GM19351 (cell line): ENCODE measurements at regions not wholly inside any gene's neighbourhood (a gene's known extent, or its start where the extent isn't known, plus 50 kb on each side); places are given as distances from the start of the nearest gene placed in this dataset.
"Not testable (repeated sequence)": the region's sequence is repeated elsewhere in the genome, so short reads cannot be mapped to it uniquely, and the experiment has no call there.

ENCODE experiments used
- ATAC-seq: cut with Tn5 transposase; IDR thresholded peaks from one replicate; pipeline ENCODE4 v1.9.1; 2021; ENCODE audit warnings: mild to moderate bottlenecking, moderate library complexity; ENCODE audit not compliant: unreplicated experiment

GRCh38 chr4:169934794-169935429, 91.3 kb downstream of the MFAP3L start:
- no peak for ATAC-seq

- no peak for ATAC-seq
Measured at GRCh38 chr4:169933531-169933930, 92.7 kb downstream of the MFAP3L start.

GRCh38 chr4:169931964-169932363, 94.2 kb downstream of the MFAP3L start:
- ATAC-seq: no peak

GRCh38 chr4:169930755-169931154, 95.4 kb downstream of the MFAP3L start:
- not testable (repeated sequence) for ATAC-seq

GRCh38 chr4:169927280-169927679, 98.9 kb downstream of the MFAP3L start:
- ATAC-seq: no peak

GRCh38 chr4:169925678-169926077, 100.5 kb downstream of the MFAP3L start:
- no peak for ATAC-seq

GRCh38 chr4:169922632-169923276, 103.4 kb downstream of the MFAP3L start:
- ATAC-seq: no peak

GRCh38 chr4:169921732-169922131, 104.5 kb downstream of the MFAP3L start:
- ATAC-seq: no peak

- no peak for ATAC-seq
Measured at GRCh38 chr4:169921237-169921636, 105.0 kb downstream of the MFAP3L start.

GRCh38 chr4:169919194-169920124, 106.7 kb downstream of the MFAP3L start:
- not testable (repeated sequence) for ATAC-seq

- no peak for ATAC-seq
Measured at GRCh38 chr4:169915545-169915944, 110.7 kb downstream of the MFAP3L start.

- ATAC-seq: no peak
Measured at GRCh38 chr4:169914866-169915265, 111.3 kb downstream of the MFAP3L start.

GRCh38 chr4:169912996-169913395, 113.2 kb downstream of the MFAP3L start:
- no peak for ATAC-seq

- ATAC-seq: no peak
Measured at GRCh38 chr4:169909897-169910296, 116.3 kb downstream of the MFAP3L start.

- ATAC-seq: no peak
Measured at GRCh38 chr4:169909479-169909878, 116.7 kb downstream of the MFAP3L start.

- ATAC-seq: no peak
Measured at GRCh38 chr4:169907705-169908104, 118.5 kb downstream of the MFAP3L start.

GRCh38 chr4:169906821-169907220, 119.4 kb downstream of the MFAP3L start:
- ATAC-seq: no peak

- ATAC-seq: no peak
Measured at GRCh38 chr4:169906104-169906503, 120.1 kb downstream of the MFAP3L start.

GRCh38 chr4:169902658-169903345, 123.4 kb downstream of the MFAP3L start:
- ATAC-seq: no peak

GRCh38 chr4:169900241-169900845, 125.9 kb downstream of the MFAP3L start:
- ATAC-seq: no peak

GRCh38 chr4:169899295-169899694, 126.9 kb downstream of the MFAP3L start:
- no peak for ATAC-seq
